Fibroblast of lung (primary cell): ENCODE measurements at regions not wholly inside any gene's neighbourhood (a gene's known extent, or its start where the extent isn't known, plus 50 kb on each side); places are given as distances from the start of the nearest gene placed in this dataset.
A peak's percentile ranks its signal among the peaks of the same experiment; 100 is the strongest.

Source experiments
- DNase-seq, 2 donors: peaks; one replicate each; pipeline versions ENCODE4 v3.0.0 to v3.0.0-alpha.2; 2010; ENCODE audit warnings: low read depth in 2 of 2
- H2AFZ ChIP-seq: 2 replicates; pipeline ENCODE4 v1.5.1; 2012; ENCODE audit warnings: low read length, control low read depth, inconsistent platforms
- H3K27ac ChIP-seq: 2 replicates; pipeline ENCODE4 v1.5.1; 2011; ENCODE audit warnings: low read length, control low read depth; ENCODE audit not compliant: insufficient read depth
- H3K27me3 ChIP-seq: 2 replicates; pipeline ENCODE4 v1.5.1; 2011; ENCODE audit warnings: mild to moderate bottlenecking, low read length; ENCODE audit not compliant: control insufficient read depth, insufficient read depth
- H3K36me3 ChIP-seq: 2 replicates; pipeline ENCODE4 v1.5.1; 2011; ENCODE audit warnings: low read length; ENCODE audit not compliant: control insufficient read depth, insufficient read depth
- H3K4me1 ChIP-seq: 2 replicates; pipeline ENCODE4 v1.5.1; 2011; ENCODE audit warnings: low read length; ENCODE audit not compliant: control insufficient read depth, insufficient read depth; ENCODE audit errors: extremely low read depth
- H3K4me2 ChIP-seq: 2 replicates; pipeline ENCODE4 v1.5.1; 2011; ENCODE audit warnings: low read length, control low read depth; ENCODE audit not compliant: insufficient read depth; ENCODE audit errors: extremely low read depth
- H3K4me3 ChIP-seq, 4 experiments: fragments of 200-600 bp in 1 of 4; sonication (generic) in 1 of 4; replicated peaks in 1 of 4; 2 replicates each; pipeline ENCODE4 v1.5.1; 2011 to 2016; ENCODE audit warnings: low read length in 4 of 4, low read depth in 3 of 4, mild to moderate bottlenecking in 3 of 4, control low read depth in 2 of 4, inconsistent platforms in 1 of 4, mixed read lengths in 1 of 4; ENCODE audit not compliant: insufficient read depth in 1 of 4; ENCODE audit errors: control extremely low read depth in 1 of 4
- H3K79me2 ChIP-seq: 2 replicates; pipeline ENCODE4 v1.5.1; 2012; ENCODE audit warnings: mild to moderate bottlenecking, low read length, inconsistent platforms; ENCODE audit not compliant: control insufficient read depth, insufficient read depth
- H3K9ac ChIP-seq: 2 replicates; pipeline ENCODE4 v1.5.1; 2011; ENCODE audit warnings: mild to moderate bottlenecking, low read length, control low read depth; ENCODE audit not compliant: insufficient read depth
- H3K9me3 ChIP-seq: 2 replicates; pipeline ENCODE4 v1.5.1; 2012; ENCODE audit warnings: low read depth, low read length; ENCODE audit not compliant: control insufficient read depth, insufficient read depth
- H4K20me1 ChIP-seq: 2 replicates; pipeline ENCODE4 v1.5.1; 2011; ENCODE audit warnings: low read length; ENCODE audit not compliant: control insufficient read depth, insufficient read depth; ENCODE audit errors: extremely low read depth
- CTCF ChIP-seq, 2 donors: IDR thresholded peaks in 1 of 2; conservative IDR thresholded peaks in 1 of 2; 1 replicate in 1 of 2; 2 replicates in 1 of 2; pipeline ENCODE4 v1.5.1; 2011 to 2012; ENCODE audit warnings: low read length in 2 of 2, control low read depth in 1 of 2, inconsistent platforms in 1 of 2, low read depth in 1 of 2, mild to moderate bottlenecking in 1 of 2
- EZH2 ChIP-seq: IDR thresholded peaks from 2 replicates; pipeline ENCODE4 v1.5.1; 2012; ENCODE audit warnings: low read length, control low read depth, mild to moderate bottlenecking; ENCODE audit errors: missing control alignments

- Histone ChIP-seq H3K27ac (no peak overlapping the region), H2AFZ (no peak overlapping the region), H3K4me1 (no peaks in the 10 kb centered on the region), H3K36me3 (no peaks in the 10 kb centered on the region), H3K4me2 (no peak overlapping the region), H3K9ac (no peak overlapping the region), H3K4me3 (no peak overlapping the region), H4K20me1 (no peaks in the 10 kb centered on the region), H3K79me2 (no peaks in the 10 kb centered on the region), H3K9me3 (no peaks in the 10 kb centered on the region), H3K27me3 (no peaks in the 10 kb centered on the region)
- no peak for DNase-seq
- no peak for TF ChIP-seq CTCF (conservative IDR thresholded peaks at IDR 0.05 in 1 of 2, IDR thresholded peaks at IDR 0.05 in 1 of 2; ENCODE audit: low read depth in 1 of 2, low read length in 2 of 2)
- no peak for TF ChIP-seq EZH2
Observed at GRCh38 chr13:63463782-63464610, 2048.3 kb upstream of the PCDH20 start.

GRCh38 chr13:63460462-63461090, 2044.9 kb upstream of the PCDH20 start:
- Histone ChIP-seq H3K4me2 (no peak overlapping the region), H2AFZ (no peak overlapping the region), H4K20me1 (no peaks in the 10 kb centered on the region), H3K4me3 (no peak overlapping the region), H3K4me1 (no peaks in the 10 kb centered on the region), H3K9me3 (no peaks in the 10 kb centered on the region), H3K9ac (no peak overlapping the region), H3K27ac (no peak overlapping the region), H3K27me3 (no peaks in the 10 kb centered on the region), H3K79me2 (no peaks in the 10 kb centered on the region), H3K36me3 (no peaks in the 10 kb centered on the region)
- TF ChIP-seq EZH2 (no peak), CTCF (conservative IDR thresholded peaks at IDR 0.05 in 1 of 2, IDR thresholded peaks at IDR 0.05 in 1 of 2; ENCODE audit: low read depth in 1 of 2, low read length in 2 of 2) (no peak)
- DNase-seq = peak; percentile 5 to 21

GRCh38 chr13:63457186-63457585, 2041.5 kb upstream of the PCDH20 start:
- no peak for DNase-seq
- no peak overlapping the region for H3K4me3 ChIP-seq
- H3K4me2 ChIP-seq = no peak overlapping the region
- no peaks in the 10 kb centered on the region for H4K20me1 ChIP-seq
- no peak overlapping the region for H2AFZ ChIP-seq
- H3K27ac ChIP-seq = no peak overlapping the region
- H3K4me1 ChIP-seq = no peaks in the 10 kb centered on the region
- no peaks in the 10 kb centered on the region for H3K79me2 ChIP-seq
- H3K9ac ChIP-seq = no peak overlapping the region
- H3K27me3 ChIP-seq = no peaks in the 10 kb centered on the region
- no peaks in the 10 kb centered on the region for H3K36me3 ChIP-seq
- TF ChIP-seq CTCF (conservative IDR thresholded peaks at IDR 0.05 in 1 of 2, IDR thresholded peaks at IDR 0.05 in 1 of 2; ENCODE audit: low read depth in 1 of 2, low read length in 2 of 2) = no peak
- TF ChIP-seq EZH2 = no peak
- no peaks in the 10 kb centered on the region for H3K9me3 ChIP-seq
